ENCODE measurements at regions not wholly inside any gene's neighbourhood (a gene's known extent, or its start where the extent isn't known, plus 50 kb on each side); places are given as distances from the start of the nearest gene placed in this dataset.

- Histone ChIP-seq H3K36me3 (ENCODE audit: control insufficient read depth, insufficient read depth, low read length) (no peaks in the 10 kb centered on the region), H3K27me3 (ENCODE audit: control insufficient read depth, insufficient read depth, low read length) (no peaks in the 10 kb centered on the region), H3K4me3 (ENCODE audit: low read depth, low read length) (no peak overlapping the region)
- DNase-seq (ENCODE audit: low read depth) = no peak
- POLR2A ChIA-PET = no interaction called here
- CTCF ChIA-PET = no interaction called here
- no peak for TF ChIP-seq CTCF (IDR thresholded peaks at IDR 0.05; ENCODE audit: insufficient read depth, low read depth, low read length)
These were observed 458.8 kb upstream of the MEX3C start for GRCh38 chr18:51656249-51656648.

- DNase-seq (ENCODE audit: low read depth) = no peak
- ChIA-PET CTCF (no interaction called here), POLR2A (no interaction called here)
- no peak for TF ChIP-seq CTCF (IDR thresholded peaks at IDR 0.05; ENCODE audit: insufficient read depth, low read depth, low read length)
- H3K36me3 ChIP-seq (ENCODE audit: control insufficient read depth, insufficient read depth, low read length) = no peaks in the 10 kb centered on the region
- H3K27me3 ChIP-seq (ENCODE audit: control insufficient read depth, insufficient read depth, low read length) = no peaks in the 10 kb centered on the region
- H3K4me3 ChIP-seq (ENCODE audit: low read depth, low read length) = no peak overlapping the region
These were observed 461.0 kb upstream of the MEX3C start for GRCh38 chr18:51658436-51658835.

- POLR2A ChIA-PET = no interaction called here
- no peak for TF ChIP-seq CTCF (IDR thresholded peaks at IDR 0.05; ENCODE audit: insufficient read depth, low read depth, low read length)
- Histone ChIP-seq H3K36me3 (ENCODE audit: control insufficient read depth, insufficient read depth, low read length) (no peaks in the 10 kb centered on the region), H3K27me3 (ENCODE audit: control insufficient read depth, insufficient read depth, low read length) (no peaks in the 10 kb centered on the region), H3K4me3 (ENCODE audit: low read depth, low read length) (no peak overlapping the region)
- CTCF ChIA-PET = no interaction called here
- no peak for DNase-seq (ENCODE audit: low read depth)
These were observed 462.3 kb upstream of the MEX3C start for GRCh38 chr18:51659781-51660180.

- no peak for DNase-seq (ENCODE audit: low read depth)
- H3K27me3 ChIP-seq (ENCODE audit: control insufficient read depth, insufficient read depth, low read length) = no peaks in the 10 kb centered on the region
- no peaks in the 10 kb centered on the region for H3K36me3 ChIP-seq (ENCODE audit: control insufficient read depth, insufficient read depth, low read length)
- TF ChIP-seq CTCF (IDR thresholded peaks at IDR 0.05; ENCODE audit: insufficient read depth, low read depth, low read length) = no peak
- no peak overlapping the region for H3K4me3 ChIP-seq (ENCODE audit: low read depth, low read length)
- POLR2A ChIA-PET = no interaction called here
- CTCF ChIA-PET = no interaction called here
These were observed 462.8 kb upstream of the MEX3C start for GRCh38 chr18:51660188-51660715.

- no peak overlapping the region for H3K4me3 ChIP-seq (ENCODE audit: low read depth, low read length)
- no peak for TF ChIP-seq CTCF (IDR thresholded peaks at IDR 0.05; ENCODE audit: insufficient read depth, low read depth, low read length)
- ChIA-PET CTCF (no interaction called here), POLR2A (no interaction called here)
- DNase-seq (ENCODE audit: low read depth) = no peak
- no peaks in the 10 kb centered on the region for H3K36me3 ChIP-seq (ENCODE audit: control insufficient read depth, insufficient read depth, low read length)
- no peaks in the 10 kb centered on the region for H3K27me3 ChIP-seq (ENCODE audit: control insufficient read depth, insufficient read depth, low read length)
These were observed 466.8 kb upstream of the MEX3C start for GRCh38 chr18:51664236-51664635.
